MCF 10A (cell line): ENCODE measurements at regions not wholly inside any gene's neighbourhood (a gene's known extent, or its start where the extent isn't known, plus 50 kb on each side); places are given as distances from the start of the nearest gene placed in this dataset.

Experiments
- BruUV-seq: library from RNA; stranded (reverse); fragments of 400-500 nt; replicated peaks from 2 replicates; lab custom pipeline; 2021; lab: Mats Ljungman, UMichigan
- CTCF ChIA-PET: fragments of 300-600 bp; sonication (Branson Sonifier 250); formaldehyde crosslinking; extraction: SDS; loops from one replicate; lab custom pipeline; 2021; ENCODE audit warnings: antibody characterized with exemption, inconsistent platforms; lab: Yijun Ruan, JAX
- POLR2A ChIA-PET: fragments of 300-600, 350-650 bp; sonication (Branson Sonifier 250); formaldehyde crosslinking; extraction: SDS; loops from one replicate; lab custom pipeline; 2020; ENCODE audit warnings: antibody characterized with exemption, inconsistent platforms; lab: Yijun Ruan, JAX
- DNase-seq: peaks from one replicate; pipeline ENCODE4 v3.0.0-alpha.2; 2018; ENCODE audit not compliant: unreplicated experiment
- H3K27ac Mint-ChIP-seq: one replicate; pipeline ENCODE4 v1.8.0; 2022; ENCODE audit warnings: mild to moderate bottlenecking, low read depth, mixed read lengths; ENCODE audit not compliant: unreplicated experiment
- H3K27me3 Mint-ChIP-seq: one replicate; pipeline ENCODE4 v1.8.0; 2022; ENCODE audit warnings: mixed read lengths; ENCODE audit not compliant: insufficient read depth, unreplicated experiment
- H3K36me3 Mint-ChIP-seq: one replicate; pipeline ENCODE4 v1.8.0; 2022; ENCODE audit warnings: mild to moderate bottlenecking, moderate library complexity, mixed read lengths; ENCODE audit not compliant: insufficient read depth, unreplicated experiment
- H3K4me1 Mint-ChIP-seq: one replicate; pipeline ENCODE4 v1.8.0; 2022; ENCODE audit warnings: mixed read lengths; ENCODE audit not compliant: insufficient read depth, unreplicated experiment
- H3K4me3 Mint-ChIP-seq: one replicate; pipeline ENCODE4 v1.8.0; 2022; ENCODE audit warnings: mild to moderate bottlenecking, moderate library complexity, mixed read lengths; ENCODE audit not compliant: unreplicated experiment
- H3K9me3 Mint-ChIP-seq: one replicate; pipeline ENCODE4 v1.8.0; 2022; ENCODE audit warnings: mixed read lengths; ENCODE audit not compliant: unreplicated experiment
- CTCF ChIP-seq: fragments of 200-600 bp; IDR thresholded peaks from one replicate; pipeline ENCODE4 v1.8.0; 2022; ENCODE audit warnings: antibody characterized with exemption, mild to moderate bottlenecking; ENCODE audit not compliant: unreplicated experiment
- intact Hi-C: fragments of 100-400 bp; cut with micrococcal nuclease; formaldehyde crosslinking; loops from 2 replicates; pipeline ENCODE4 v1.14.1; 2022

- no peaks in the 10 kb centered on the region for H3K9me3 Mint-ChIP-seq
- H3K36me3 Mint-ChIP-seq = no peaks in the 10 kb centered on the region
- H3K4me1 Mint-ChIP-seq = peaks cover 7% of the 10 kb centered on the region
- DNase-seq = no peak
- BruUV-seq = no TSS peak
- intact Hi-C loops = no loop called here
- ChIA-PET POLR2A (no interaction called here), CTCF (no interaction called here)
- H3K27ac Mint-ChIP-seq = no peak overlapping the region
- H3K4me3 Mint-ChIP-seq = no peak overlapping the region
- no peaks in the 10 kb centered on the region for H3K27me3 Mint-ChIP-seq
- TF ChIP-seq CTCF = no peak
Observed at GRCh38 chr15:79635897-79636561, 203.9 kb downstream of the MINAR1 start.

GRCh38 chr15:79640206-79640605 is 208.1 kb downstream of the MINAR1 start:
- no TSS peak for BruUV-seq
- ChIA-PET CTCF (no interaction called here), POLR2A (interaction anchor here (0.6 kb wide), 2 partner anchors 209 to 500 kb away, joined by 3 read pairs; no protein-coding TSS in a partner anchor)
- Mint-ChIP-seq H3K4me1 (peaks cover 7% of the 10 kb centered on the region), H3K9me3 (no peaks in the 10 kb centered on the region), H3K27me3 (peaks cover 9% of the 10 kb centered on the region), H3K4me3 (no peak overlapping the region), H3K36me3 (no peaks in the 10 kb centered on the region), H3K27ac (no peak overlapping the region)
- peak; percentile 53 for DNase-seq
- TF ChIP-seq CTCF = no peak
- intact Hi-C loops = no loop called here

- intact Hi-C loops = no loop called here
- H3K4me3 Mint-ChIP-seq = no peak overlapping the region
- no peaks in the 10 kb centered on the region for H3K36me3 Mint-ChIP-seq
- ChIA-PET POLR2A (no interaction called here), CTCF (interaction anchor here (0.8 kb wide), 1 partner anchor 135 kb away, joined by 3 read pairs; no protein-coding TSS in a partner anchor)
- no peak overlapping the region for H3K27ac Mint-ChIP-seq
- DNase-seq = no peak
- H3K9me3 Mint-ChIP-seq = no peaks in the 10 kb centered on the region
- peaks cover 7% of the 10 kb centered on the region for H3K4me1 Mint-ChIP-seq
- no TSS peak for BruUV-seq
- TF ChIP-seq CTCF = no peak
- peaks cover 25% of the 10 kb centered on the region for H3K27me3 Mint-ChIP-seq
Observed at GRCh38 chr15:79641841-79642240, 209.7 kb downstream of the MINAR1 start.

GRCh38 chr15:79643393-79643792 is 211.3 kb downstream of the MINAR1 start:
- H3K27ac Mint-ChIP-seq = no peak overlapping the region

More at GRCh38 chr15:79643393-79643792, 211.3 kb downstream of the MINAR1 start:
- intact Hi-C loops = no loop called here
- ChIA-PET CTCF (no interaction called here), POLR2A (no interaction called here)
- H3K36me3 Mint-ChIP-seq = no peaks in the 10 kb centered on the region
- H3K4me1 Mint-ChIP-seq = peaks cover 7% of the 10 kb centered on the region
- H3K4me3 Mint-ChIP-seq = no peak overlapping the region
- no peaks in the 10 kb centered on the region for H3K9me3 Mint-ChIP-seq
- TF ChIP-seq CTCF = no peak
- peaks cover 29% of the 10 kb centered on the region for H3K27me3 Mint-ChIP-seq
- BruUV-seq = no TSS peak
- no peak for DNase-seq
